Fibroblast of lung (primary cell): ENCODE measurements at regions not wholly inside any gene's neighbourhood (a gene's known extent, or its start where the extent isn't known, plus 50 kb on each side); places are given as distances from the start of the nearest gene placed in this dataset.

Experiments used
- DNase-seq, 2 donors: peaks; one replicate each; pipeline versions ENCODE4 v3.0.0 to v3.0.0-alpha.2; 2010; ENCODE audit warnings: low read depth in 2 of 2
- H2AFZ ChIP-seq: 2 replicates; pipeline ENCODE4 v1.5.1; 2012; ENCODE audit warnings: low read length, control low read depth, inconsistent platforms
- H3K27ac ChIP-seq: 2 replicates; pipeline ENCODE4 v1.5.1; 2011; ENCODE audit warnings: low read length, control low read depth; ENCODE audit not compliant: insufficient read depth
- H3K27me3 ChIP-seq: 2 replicates; pipeline ENCODE4 v1.5.1; 2011; ENCODE audit warnings: mild to moderate bottlenecking, low read length; ENCODE audit not compliant: control insufficient read depth, insufficient read depth
- H3K36me3 ChIP-seq: 2 replicates; pipeline ENCODE4 v1.5.1; 2011; ENCODE audit warnings: low read length; ENCODE audit not compliant: control insufficient read depth, insufficient read depth
- H3K4me1 ChIP-seq: 2 replicates; pipeline ENCODE4 v1.5.1; 2011; ENCODE audit warnings: low read length; ENCODE audit not compliant: control insufficient read depth, insufficient read depth; ENCODE audit errors: extremely low read depth
- H3K4me2 ChIP-seq: 2 replicates; pipeline ENCODE4 v1.5.1; 2011; ENCODE audit warnings: low read length, control low read depth; ENCODE audit not compliant: insufficient read depth; ENCODE audit errors: extremely low read depth
- H3K4me3 ChIP-seq, 4 experiments: fragments of 200-600 bp in 1 of 4; sonication (generic) in 1 of 4; replicated peaks in 1 of 4; 2 replicates each; pipeline ENCODE4 v1.5.1; 2011 to 2016; ENCODE audit warnings: low read length in 4 of 4, low read depth in 3 of 4, mild to moderate bottlenecking in 3 of 4, control low read depth in 2 of 4, inconsistent platforms in 1 of 4, mixed read lengths in 1 of 4; ENCODE audit not compliant: insufficient read depth in 1 of 4; ENCODE audit errors: control extremely low read depth in 1 of 4
- H3K79me2 ChIP-seq: 2 replicates; pipeline ENCODE4 v1.5.1; 2012; ENCODE audit warnings: mild to moderate bottlenecking, low read length, inconsistent platforms; ENCODE audit not compliant: control insufficient read depth, insufficient read depth
- H3K9ac ChIP-seq: 2 replicates; pipeline ENCODE4 v1.5.1; 2011; ENCODE audit warnings: mild to moderate bottlenecking, low read length, control low read depth; ENCODE audit not compliant: insufficient read depth
- H3K9me3 ChIP-seq: 2 replicates; pipeline ENCODE4 v1.5.1; 2012; ENCODE audit warnings: low read depth, low read length; ENCODE audit not compliant: control insufficient read depth, insufficient read depth
- H4K20me1 ChIP-seq: 2 replicates; pipeline ENCODE4 v1.5.1; 2011; ENCODE audit warnings: low read length; ENCODE audit not compliant: control insufficient read depth, insufficient read depth; ENCODE audit errors: extremely low read depth
- EZH2 ChIP-seq: IDR thresholded peaks from 2 replicates; pipeline ENCODE4 v1.5.1; 2012; ENCODE audit warnings: low read length, control low read depth, mild to moderate bottlenecking; ENCODE audit errors: missing control alignments
- TF ChIP-seq, protein P1 (sequence below), 2 donors: IDR thresholded peaks in 1 of 2; conservative IDR thresholded peaks in 1 of 2; 1 replicate in 1 of 2; 2 replicates in 1 of 2; pipeline ENCODE4 v1.5.1; 2011 to 2012; ENCODE audit warnings: low read length in 2 of 2, control low read depth in 1 of 2, inconsistent platforms in 1 of 2, low read depth in 1 of 2, mild to moderate bottlenecking in 1 of 2

DNA sequence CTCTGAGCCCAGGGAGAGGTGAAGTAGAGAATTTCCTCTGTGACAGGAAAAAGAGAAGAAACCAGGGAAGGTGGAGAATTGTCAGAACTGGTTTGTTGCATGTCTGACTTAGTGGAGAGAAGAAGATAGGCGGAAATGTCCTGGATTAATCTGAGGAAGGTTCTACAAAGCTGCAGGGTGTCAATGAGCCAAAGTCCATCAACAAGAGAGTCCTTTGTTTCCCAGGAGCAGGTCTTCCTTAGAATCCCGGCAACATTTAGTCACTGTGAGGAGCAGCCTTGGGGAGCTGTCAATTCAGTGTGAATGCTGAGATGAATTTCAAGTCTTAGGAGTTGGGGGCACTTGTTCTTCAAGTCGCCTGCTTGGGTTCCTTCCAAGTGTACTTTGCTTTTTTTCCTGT lies 88.4 kb upstream of the CELF4 start:
- H3K27ac ChIP-seq, result no peak overlapping the region
- TF ChIP-seq EZH2, result no peak
- TF ChIP-seq, protein P1, sequence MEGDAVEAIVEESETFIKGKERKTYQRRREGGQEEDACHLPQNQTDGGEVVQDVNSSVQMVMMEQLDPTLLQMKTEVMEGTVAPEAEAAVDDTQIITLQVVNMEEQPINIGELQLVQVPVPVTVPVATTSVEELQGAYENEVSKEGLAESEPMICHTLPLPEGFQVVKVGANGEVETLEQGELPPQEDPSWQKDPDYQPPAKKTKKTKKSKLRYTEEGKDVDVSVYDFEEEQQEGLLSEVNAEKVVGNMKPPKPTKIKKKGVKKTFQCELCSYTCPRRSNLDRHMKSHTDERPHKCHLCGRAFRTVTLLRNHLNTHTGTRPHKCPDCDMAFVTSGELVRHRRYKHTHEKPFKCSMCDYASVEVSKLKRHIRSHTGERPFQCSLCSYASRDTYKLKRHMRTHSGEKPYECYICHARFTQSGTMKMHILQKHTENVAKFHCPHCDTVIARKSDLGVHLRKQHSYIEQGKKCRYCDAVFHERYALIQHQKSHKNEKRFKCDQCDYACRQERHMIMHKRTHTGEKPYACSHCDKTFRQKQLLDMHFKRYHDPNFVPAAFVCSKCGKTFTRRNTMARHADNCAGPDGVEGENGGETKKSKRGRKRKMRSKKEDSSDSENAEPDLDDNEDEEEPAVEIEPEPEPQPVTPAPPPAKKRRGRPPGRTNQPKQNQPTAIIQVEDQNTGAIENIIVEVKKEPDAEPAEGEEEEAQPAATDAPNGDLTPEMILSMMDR (conservative IDR thresholded peaks at IDR 0.05 in 1 of 2, IDR thresholded peaks at IDR 0.05 in 1 of 2; ENCODE audit: low read depth in 1 of 2, low read length in 2 of 2), result no peak
- no peak overlapping the region for H3K9ac ChIP-seq
- H4K20me1 ChIP-seq, result no peaks in the 10 kb centered on the region
- DNase-seq, result no peak
- no peak overlapping the region for H3K4me3 ChIP-seq
- H3K9me3 ChIP-seq, result no peaks in the 10 kb centered on the region
- no peaks in the 10 kb centered on the region for H3K4me1 ChIP-seq
- H2AFZ ChIP-seq, result no peak overlapping the region
- H3K79me2 ChIP-seq, result no peaks in the 10 kb centered on the region
- no peaks in the 10 kb centered on the region for H3K27me3 ChIP-seq
- H3K4me2 ChIP-seq, result no peak overlapping the region
- H3K36me3 ChIP-seq, result no peaks in the 10 kb centered on the region

DNA sequence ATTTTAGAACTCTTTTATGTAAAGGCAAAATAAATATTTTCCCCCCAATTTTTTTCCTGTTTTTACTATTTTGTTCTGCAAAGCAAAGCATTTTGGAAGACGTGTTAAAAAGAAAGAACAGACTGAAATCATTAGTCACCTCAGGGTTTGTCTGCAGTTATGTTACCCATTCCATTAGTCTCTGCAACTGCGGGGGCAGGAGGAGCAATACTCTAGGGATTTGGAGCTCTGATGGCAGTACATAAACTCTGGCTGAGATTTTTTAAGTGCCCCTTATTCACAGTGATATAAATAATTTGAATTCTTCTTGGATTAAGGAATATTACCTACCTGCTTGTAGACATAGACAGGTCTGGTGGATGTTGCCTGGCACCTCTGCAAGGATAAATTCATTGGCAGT lies 88.0 kb upstream of the CELF4 start:
- H3K4me2 ChIP-seq, result no peak overlapping the region
- no peaks in the 10 kb centered on the region for H3K79me2 ChIP-seq
- no peaks in the 10 kb centered on the region for H3K4me1 ChIP-seq
- no peak overlapping the region for H3K4me3 ChIP-seq
- H3K9ac ChIP-seq, result no peak overlapping the region
- no peak overlapping the region for H3K27ac ChIP-seq
- H3K9me3 ChIP-seq, result no peaks in the 10 kb centered on the region
- no peak for DNase-seq
- no peak overlapping the region for H2AFZ ChIP-seq
- TF ChIP-seq EZH2, result no peak
- TF ChIP-seq, protein P1 (conservative IDR thresholded peaks at IDR 0.05 in 1 of 2, IDR thresholded peaks at IDR 0.05 in 1 of 2; ENCODE audit: low read depth in 1 of 2, low read length in 2 of 2), result no peak
- H3K36me3 ChIP-seq, result no peaks in the 10 kb centered on the region
- H4K20me1 ChIP-seq, result no peaks in the 10 kb centered on the region
- no peaks in the 10 kb centered on the region for H3K27me3 ChIP-seq

DNA sequence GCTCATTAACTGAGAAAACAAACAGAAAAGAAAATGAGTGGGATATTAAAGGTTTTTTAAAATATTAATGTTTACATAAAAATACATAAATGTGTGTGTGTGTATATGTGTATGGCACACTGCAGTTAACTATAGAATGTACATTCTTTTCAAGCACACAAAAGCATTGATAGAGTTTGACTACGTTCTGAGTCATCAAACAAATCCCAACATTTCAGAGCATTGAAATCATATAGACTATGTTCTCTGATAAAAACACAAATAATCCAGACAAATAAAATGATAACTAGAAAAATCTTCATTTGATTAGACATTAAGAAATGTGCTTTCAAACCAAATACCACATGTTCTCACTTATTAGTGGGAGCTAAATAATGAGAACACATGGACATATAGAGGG lies 84.3 kb upstream of the CELF4 start:
- Histone ChIP-seq H3K27ac (no peak overlapping the region), H3K27me3 (no peaks in the 10 kb centered on the region), H3K9me3 (no peaks in the 10 kb centered on the region), H3K9ac (no peak overlapping the region), H3K4me3 (no peak overlapping the region), H3K79me2 (no peaks in the 10 kb centered on the region), H3K4me2 (no peak overlapping the region), H2AFZ (no peak overlapping the region), H3K36me3 (no peaks in the 10 kb centered on the region), H3K4me1 (no peaks in the 10 kb centered on the region), H4K20me1 (no peaks in the 10 kb centered on the region)
- DNase-seq, result no peak
- TF ChIP-seq, protein P1 (conservative IDR thresholded peaks at IDR 0.05 in 1 of 2, IDR thresholded peaks at IDR 0.05 in 1 of 2; ENCODE audit: low read depth in 1 of 2, low read length in 2 of 2), result no peak
- TF ChIP-seq EZH2, result no peak
